ENCODE measurements at regions not wholly inside any gene's neighbourhood (a gene's known extent, or its start where the extent isn't known, plus 50 kb on each side); places are given as distances from the start of the nearest gene placed in this dataset.

- H3K9me3 ChIP-seq (ENCODE audit: low read length), result no peaks in the 10 kb centered on the region
- no peaks in the 10 kb centered on the region for H4K20me1 ChIP-seq (ENCODE audit: low read length)
- H3K27ac ChIP-seq (ENCODE audit: low read length), result no peak overlapping the region
- intact Hi-C loops (cut with micrococcal nuclease), result no loop called here
- ATAC-seq (no peak), DNase-seq (no peak)
- H3K4me2 ChIP-seq (ENCODE audit: low read length), result no peak overlapping the region
- H3F3A ChIP-seq (ENCODE audit: low read length, unreplicated experiment), result no peaks in the 10 kb centered on the region
- H2AFZ ChIP-seq (ENCODE audit: low read length), result no peak overlapping the region
- H3K9me2 ChIP-seq (replicated peaks; ENCODE audit: low read length), result no peaks in the 10 kb centered on the region
- TF ChIP-seq EZH2phosphoT487 (IDR thresholded peaks at IDR 0.05; ENCODE audit: borderline replicate concordance, low read length), result no peak
- no peaks in the 10 kb centered on the region for H3K36me3 ChIP-seq (ENCODE audit: low read depth, low read length)
- no peaks in the 10 kb centered on the region for H3K79me2 ChIP-seq (ENCODE audit: low read length)
- H3K4me3 ChIP-seq (ENCODE audit: low read length), result no peak overlapping the region
- no peaks in the 10 kb centered on the region for H3K27me3 ChIP-seq (ENCODE audit: low read length)
- BruUV-seq (replicated peaks), result no TSS peak
- H3K9ac ChIP-seq (ENCODE audit: low read length), result no peak overlapping the region
- H3K4me1 ChIP-seq (ENCODE audit: insufficient read depth, low read length), result peaks cover 6% of the 10 kb centered on the region
- ChIA-PET CTCF (no interaction called here), POLR2A (ENCODE audit: unreplicated experiment) (no interaction called here)
Measured at GRCh38 chr5:142408536-142408935, 83.7 kb upstream of the SPRY4 start.

DNA sequence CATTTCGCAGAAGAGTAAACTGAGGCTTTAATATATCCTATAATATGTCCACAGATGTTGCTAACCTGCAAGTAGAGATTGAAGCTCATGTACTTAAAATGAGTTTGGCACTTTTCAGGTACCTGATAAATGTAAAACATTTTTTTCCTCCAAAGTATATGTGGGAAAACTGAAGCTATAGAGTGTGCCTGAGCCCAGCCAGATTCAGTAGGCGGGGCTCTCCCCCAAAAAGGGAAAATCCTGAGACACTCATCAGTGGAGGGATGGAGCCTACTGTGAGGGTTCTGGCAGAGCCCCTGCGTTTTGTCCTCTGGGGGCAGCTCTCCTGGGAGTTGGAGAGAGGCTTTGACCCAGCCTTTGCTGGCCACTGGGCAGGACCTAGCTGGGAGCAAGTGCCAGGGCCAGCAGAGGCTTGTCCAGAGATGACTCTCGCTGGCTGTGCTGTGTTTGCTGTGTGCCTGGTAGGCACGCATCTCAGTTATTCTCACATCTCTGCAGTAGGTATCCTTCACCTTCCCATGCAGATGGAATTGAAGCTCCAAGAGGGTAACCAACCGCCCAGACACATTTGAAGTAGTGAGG is 81.1 kb upstream of the SPRY4 start:
- DNase-seq, result no peak
- H3K4me3 ChIP-seq (ENCODE audit: low read length), result no peak overlapping the region
- TF ChIP-seq EZH2phosphoT487 (IDR thresholded peaks at IDR 0.05; ENCODE audit: borderline replicate concordance, low read length), result no peak
- TF ChIP-seq EZH2 (IDR thresholded peaks at IDR 0.05; ENCODE audit: low read length, unreplicated experiment), result no peak
- TF ChIP-seq, protein P1, sequence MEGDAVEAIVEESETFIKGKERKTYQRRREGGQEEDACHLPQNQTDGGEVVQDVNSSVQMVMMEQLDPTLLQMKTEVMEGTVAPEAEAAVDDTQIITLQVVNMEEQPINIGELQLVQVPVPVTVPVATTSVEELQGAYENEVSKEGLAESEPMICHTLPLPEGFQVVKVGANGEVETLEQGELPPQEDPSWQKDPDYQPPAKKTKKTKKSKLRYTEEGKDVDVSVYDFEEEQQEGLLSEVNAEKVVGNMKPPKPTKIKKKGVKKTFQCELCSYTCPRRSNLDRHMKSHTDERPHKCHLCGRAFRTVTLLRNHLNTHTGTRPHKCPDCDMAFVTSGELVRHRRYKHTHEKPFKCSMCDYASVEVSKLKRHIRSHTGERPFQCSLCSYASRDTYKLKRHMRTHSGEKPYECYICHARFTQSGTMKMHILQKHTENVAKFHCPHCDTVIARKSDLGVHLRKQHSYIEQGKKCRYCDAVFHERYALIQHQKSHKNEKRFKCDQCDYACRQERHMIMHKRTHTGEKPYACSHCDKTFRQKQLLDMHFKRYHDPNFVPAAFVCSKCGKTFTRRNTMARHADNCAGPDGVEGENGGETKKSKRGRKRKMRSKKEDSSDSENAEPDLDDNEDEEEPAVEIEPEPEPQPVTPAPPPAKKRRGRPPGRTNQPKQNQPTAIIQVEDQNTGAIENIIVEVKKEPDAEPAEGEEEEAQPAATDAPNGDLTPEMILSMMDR (conservative IDR thresholded peaks at IDR 0.05; ENCODE audit: low read depth, low read length), result no peak
- ChIA-PET CTCF (no interaction called here), POLR2A (ENCODE audit: unreplicated experiment) (no interaction called here)
- H3K27ac ChIP-seq (ENCODE audit: low read length), result no peak overlapping the region
- intact Hi-C loops (cut with micrococcal nuclease), result no loop called here
- no peaks in the 10 kb centered on the region for H3K9me3 ChIP-seq (ENCODE audit: low read length)
- no peak overlapping the region for H3K9ac ChIP-seq (ENCODE audit: low read length)
- no peaks in the 10 kb centered on the region for H4K20me1 ChIP-seq (ENCODE audit: low read length)
- peaks cover 6% of the 10 kb centered on the region for H3K4me1 ChIP-seq (ENCODE audit: insufficient read depth, low read length)
- no peaks in the 10 kb centered on the region for H3F3A ChIP-seq (ENCODE audit: low read length, unreplicated experiment)
- no peaks in the 10 kb centered on the region for H3K79me2 ChIP-seq (ENCODE audit: low read length)
- no peak overlapping the region for H3K4me2 ChIP-seq (ENCODE audit: low read length)
- H3K9me2 ChIP-seq (replicated peaks; ENCODE audit: low read length), result no peaks in the 10 kb centered on the region
- no peak overlapping the region for H2AFZ ChIP-seq (ENCODE audit: low read length)
- BruUV-seq (replicated peaks), result no TSS peak
- H3K36me3 ChIP-seq (ENCODE audit: low read depth, low read length), result no peaks in the 10 kb centered on the region
- ATAC-seq, result no peak
- H3K27me3 ChIP-seq (ENCODE audit: low read length), result no peaks in the 10 kb centered on the region

DNA sequence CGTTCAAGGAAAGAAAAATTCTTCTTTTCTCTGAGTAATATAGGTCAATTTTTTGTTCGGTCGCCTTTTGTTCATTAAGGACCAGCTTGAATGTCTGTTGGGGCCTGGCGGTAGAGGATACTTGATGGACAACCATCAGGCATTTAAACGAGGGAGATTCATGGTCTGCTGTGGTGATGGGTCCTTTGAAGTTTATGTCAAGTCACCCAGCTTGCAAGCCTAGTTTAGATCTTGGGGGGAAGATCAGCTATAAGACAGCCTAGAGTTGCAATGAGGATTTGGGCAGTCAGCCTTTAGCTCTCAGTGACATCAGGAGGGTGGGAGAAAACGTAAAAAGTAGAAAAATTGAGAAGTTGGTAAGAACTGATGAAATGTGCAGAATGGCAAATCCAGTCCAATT is 80.2 kb upstream of the SPRY4 start:
- no peak overlapping the region for H3K4me2 ChIP-seq (ENCODE audit: low read length)

More for the DNA sequence above, 80.2 kb upstream of the SPRY4 start:
- no peaks in the 10 kb centered on the region for H3F3A ChIP-seq (ENCODE audit: low read length, unreplicated experiment)
- DNase-seq (no peak), ATAC-seq (no peak)
- no peak overlapping the region for H3K4me3 ChIP-seq (ENCODE audit: low read length)
- no peak overlapping the region for H3K9ac ChIP-seq (ENCODE audit: low read length)
- H2AFZ ChIP-seq (ENCODE audit: low read length), result no peak overlapping the region
- H3K9me2 ChIP-seq (replicated peaks; ENCODE audit: low read length), result no peaks in the 10 kb centered on the region
- ChIA-PET CTCF (no interaction called here), POLR2A (ENCODE audit: unreplicated experiment) (no interaction called here)
- no peaks in the 10 kb centered on the region for H3K9me3 ChIP-seq (ENCODE audit: low read length)
- H3K79me2 ChIP-seq (ENCODE audit: low read length), result no peaks in the 10 kb centered on the region
- H4K20me1 ChIP-seq (ENCODE audit: low read length), result no peaks in the 10 kb centered on the region
- no peak overlapping the region for H3K27ac ChIP-seq (ENCODE audit: low read length)
- H3K4me1 ChIP-seq (ENCODE audit: insufficient read depth, low read length), result peaks cover 6% of the 10 kb centered on the region
- intact Hi-C loops (cut with micrococcal nuclease), result no loop called here
- no TSS peak for BruUV-seq (replicated peaks)
- no peaks in the 10 kb centered on the region for H3K36me3 ChIP-seq (ENCODE audit: low read depth, low read length)
- no peaks in the 10 kb centered on the region for H3K27me3 ChIP-seq (ENCODE audit: low read length)
- TF ChIP-seq EZH2phosphoT487 (IDR thresholded peaks at IDR 0.05; ENCODE audit: borderline replicate concordance, low read length) (no peak), EZH2 (IDR thresholded peaks at IDR 0.05; ENCODE audit: low read length, unreplicated experiment) (no peak)
- TF ChIP-seq, protein P1 (conservative IDR thresholded peaks at IDR 0.05; ENCODE audit: low read depth, low read length), result no peak

All from PC-3 (cell line).